ENCODE measurements at regions not wholly inside any gene's neighbourhood (a gene's known extent, or its start where the extent isn't known, plus 50 kb on each side); places are given as distances from the start of the nearest gene placed in this dataset.

GRCh38 chr1:21352586-21352985 lies 62.3 kb upstream of the ECE1 start:
- H3K9ac ChIP-seq (ENCODE audit: low read depth, low read length, poor library complexity, severe bottlenecking): no peak overlapping the region
- H2AFZ ChIP-seq (ENCODE audit: low read length): no peak overlapping the region
- no peak overlapping the region for H3K4me2 ChIP-seq (ENCODE audit: low read depth, low read length, poor library complexity, severe bottlenecking)
- H3F3A ChIP-seq (ENCODE audit: low read depth): no peaks in the 10 kb centered on the region
- H3K9me2 ChIP-seq (replicated peaks; ENCODE audit: low read depth, low read length): no peaks in the 10 kb centered on the region
- no peaks in the 10 kb centered on the region for H3K9me3 ChIP-seq (ENCODE audit: insufficient read depth, low read depth, low read length)
- no peaks in the 10 kb centered on the region for H3K27me3 ChIP-seq (ENCODE audit: insufficient read depth, low read length, poor library complexity, severe bottlenecking)
- TF ChIP-seq CTCF (conservative IDR thresholded peaks at IDR 0.05; ENCODE audit: low read length) (no peak), EZH2phosphoT487 (IDR thresholded peaks at IDR 0.05; ENCODE audit: borderline replicate concordance) (no peak)
- H3K79me2 ChIP-seq (ENCODE audit: insufficient read depth, low read length): no peaks in the 10 kb centered on the region
- no peak overlapping the region for H3K4me3 ChIP-seq (ENCODE audit: low read length, poor library complexity, severe bottlenecking)
- no peaks in the 10 kb centered on the region for H3K4me1 ChIP-seq (ENCODE audit: insufficient read depth, low read length, poor library complexity, severe bottlenecking)
- no peaks in the 10 kb centered on the region for H4K20me1 ChIP-seq (ENCODE audit: insufficient read depth, low read length, poor library complexity, severe bottlenecking)
- no peaks in the 10 kb centered on the region for H3K36me3 ChIP-seq (ENCODE audit: insufficient read depth, low read length)

- no peak overlapping the region for H2AFZ ChIP-seq (ENCODE audit: low read length)
- H3K9me2 ChIP-seq (replicated peaks; ENCODE audit: low read depth, low read length): no peaks in the 10 kb centered on the region
- no peaks in the 10 kb centered on the region for H4K20me1 ChIP-seq (ENCODE audit: insufficient read depth, low read length, poor library complexity, severe bottlenecking)
- no peak for TF ChIP-seq EZH2phosphoT487 (IDR thresholded peaks at IDR 0.05; ENCODE audit: borderline replicate concordance)
- TF ChIP-seq CTCF (conservative IDR thresholded peaks at IDR 0.05; ENCODE audit: low read length): no peak
- no peaks in the 10 kb centered on the region for H3K4me1 ChIP-seq (ENCODE audit: insufficient read depth, low read length, poor library complexity, severe bottlenecking)
- H3K9ac ChIP-seq (ENCODE audit: low read depth, low read length, poor library complexity, severe bottlenecking): no peak overlapping the region
- H3K4me3 ChIP-seq (ENCODE audit: low read length, poor library complexity, severe bottlenecking): no peak overlapping the region
- no peaks in the 10 kb centered on the region for H3K9me3 ChIP-seq (ENCODE audit: insufficient read depth, low read depth, low read length)
- H3K27me3 ChIP-seq (ENCODE audit: insufficient read depth, low read length, poor library complexity, severe bottlenecking): no peaks in the 10 kb centered on the region
- no peaks in the 10 kb centered on the region for H3K79me2 ChIP-seq (ENCODE audit: insufficient read depth, low read length)
- H3K4me2 ChIP-seq (ENCODE audit: low read depth, low read length, poor library complexity, severe bottlenecking): no peak overlapping the region
- no peaks in the 10 kb centered on the region for H3F3A ChIP-seq (ENCODE audit: low read depth)
- no peaks in the 10 kb centered on the region for H3K36me3 ChIP-seq (ENCODE audit: insufficient read depth, low read length)
Observed at GRCh38 chr1:21351901-21352300, 61.6 kb upstream of the ECE1 start.

- Histone ChIP-seq H3K36me3 (ENCODE audit: insufficient read depth, low read length) (no peaks in the 10 kb centered on the region), H3K4me2 (ENCODE audit: low read depth, low read length, poor library complexity, severe bottlenecking) (no peak overlapping the region), H3K9ac (ENCODE audit: low read depth, low read length, poor library complexity, severe bottlenecking) (no peak overlapping the region), H3K9me3 (ENCODE audit: insufficient read depth, low read depth, low read length) (no peaks in the 10 kb centered on the region), H3F3A (ENCODE audit: low read depth) (no peaks in the 10 kb centered on the region), H4K20me1 (ENCODE audit: insufficient read depth, low read length, poor library complexity, severe bottlenecking) (no peaks in the 10 kb centered on the region), H3K9me2 (replicated peaks; ENCODE audit: low read depth, low read length) (no peaks in the 10 kb centered on the region), H3K27me3 (ENCODE audit: insufficient read depth, low read length, poor library complexity, severe bottlenecking) (no peaks in the 10 kb centered on the region), H3K79me2 (ENCODE audit: insufficient read depth, low read length) (no peaks in the 10 kb centered on the region), H2AFZ (ENCODE audit: low read length) (no peak overlapping the region), H3K4me3 (ENCODE audit: low read length, poor library complexity, severe bottlenecking) (no peak overlapping the region), H3K4me1 (ENCODE audit: insufficient read depth, low read length, poor library complexity, severe bottlenecking) (peaks cover 12% of the 10 kb centered on the region)
- no peak for TF ChIP-seq CTCF (conservative IDR thresholded peaks at IDR 0.05; ENCODE audit: low read length)
- TF ChIP-seq EZH2phosphoT487 (IDR thresholded peaks at IDR 0.05; ENCODE audit: borderline replicate concordance): no peak
Observed at GRCh38 chr1:21350202-21350885, 60.1 kb upstream of the ECE1 start.

Measured in Loucy (cell line).